ENCODE measurements at regions not wholly inside any gene's neighbourhood (a gene's known extent, or its start where the extent isn't known, plus 50 kb on each side); places are given as distances from the start of the nearest gene placed in this dataset.

DNA sequence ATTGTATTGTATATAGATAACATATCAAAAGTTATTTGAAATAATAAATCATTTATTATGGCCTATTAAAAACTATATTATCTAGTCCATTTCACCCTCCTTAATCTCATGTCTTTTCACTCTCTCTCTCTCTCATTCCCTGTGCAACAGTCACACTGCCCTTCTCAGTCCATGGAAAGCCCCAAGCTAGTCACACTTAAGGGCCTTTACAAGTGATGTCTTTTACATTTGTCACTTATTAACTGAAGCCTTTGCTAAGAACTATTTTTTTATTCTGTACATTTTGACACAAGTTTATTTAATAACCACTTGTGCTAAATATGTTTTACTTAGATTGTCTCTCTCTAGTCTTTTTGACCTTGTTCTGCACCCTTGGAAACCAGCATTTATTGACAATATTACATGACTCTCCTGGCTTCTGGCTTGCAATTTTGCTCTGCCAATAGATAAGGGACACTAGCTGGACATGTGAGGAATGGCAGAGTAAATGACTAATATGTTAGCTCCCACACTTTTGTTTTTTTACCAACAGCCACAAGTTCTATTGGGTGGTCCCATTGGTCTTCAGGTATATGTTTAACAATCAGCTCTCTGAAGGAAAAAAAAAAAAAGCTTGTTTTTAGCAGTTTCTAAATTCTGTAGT lies 706.8 kb upstream of the POT1 start:
- TF ChIP-seq ZC3H10 (CRISPR knock-in tag; IDR thresholded peaks at IDR 0.05) (no peak), GLIS3 (CRISPR knock-in tag; IDR thresholded peaks at IDR 0.05) (no peak), OSR1 (CRISPR knock-in tag; IDR thresholded peaks at IDR 0.05) (no peak)
- TF ChIP-seq, protein P1, sequence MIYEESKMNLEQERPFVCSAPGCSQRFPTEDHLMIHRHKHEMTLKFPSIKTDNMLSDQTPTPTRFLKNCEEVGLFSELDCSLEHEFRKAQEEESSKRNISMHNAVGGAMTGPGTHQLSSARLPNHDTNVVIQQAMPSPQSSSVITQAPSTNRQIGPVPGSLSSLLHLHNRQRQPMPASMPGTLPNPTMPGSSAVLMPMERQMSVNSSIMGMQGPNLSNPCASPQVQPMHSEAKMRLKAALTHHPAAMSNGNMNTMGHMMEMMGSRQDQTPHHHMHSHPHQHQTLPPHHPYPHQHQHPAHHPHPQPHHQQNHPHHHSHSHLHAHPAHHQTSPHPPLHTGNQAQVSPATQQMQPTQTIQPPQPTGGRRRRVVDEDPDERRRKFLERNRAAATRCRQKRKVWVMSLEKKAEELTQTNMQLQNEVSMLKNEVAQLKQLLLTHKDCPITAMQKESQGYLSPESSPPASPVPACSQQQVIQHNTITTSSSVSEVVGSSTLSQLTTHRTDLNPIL (CRISPR knock-in tag; IDR thresholded peaks at IDR 0.05; ENCODE audit: low read depth), result no peak
